ENCODE measurements at regions not wholly inside any gene's neighbourhood (a gene's known extent, or its start where the extent isn't known, plus 50 kb on each side); places are given as distances from the start of the nearest gene placed in this dataset.

GRCh38 chr14:101234999-101235334 is 326.3 kb upstream of the DIO3 start:
- no peak for TF ChIP-seq POLR2AphosphoS5 (IDR thresholded peaks at IDR 0.05; ENCODE audit: low read depth, low read length)
- no peak for TF ChIP-seq FOXP2 (optimal IDR thresholded peaks at IDR 0.05; ENCODE audit: borderline replicate concordance, extremely low read depth, extremely low read length, insufficient read depth)
- TF ChIP-seq REST (IDR thresholded peaks at IDR 0.05; ENCODE audit: insufficient read depth in 1 of 2, low read depth in 2 of 2, low read length in 2 of 2) = no peak
- TF ChIP-seq TAF1 (IDR thresholded peaks at IDR 0.05; ENCODE audit: borderline replicate concordance, insufficient read depth, low read length) = no peak
- TF ChIP-seq SIN3A (IDR thresholded peaks at IDR 0.05; ENCODE audit: borderline replicate concordance, insufficient read depth, low read length) = no peak

- TF ChIP-seq FOXP2 (optimal IDR thresholded peaks at IDR 0.05; ENCODE audit: borderline replicate concordance, extremely low read depth, extremely low read length, insufficient read depth) = no peak
- no peak for TF ChIP-seq REST (IDR thresholded peaks at IDR 0.05; ENCODE audit: insufficient read depth in 1 of 2, low read depth in 2 of 2, low read length in 2 of 2)
- TF ChIP-seq TAF1 (IDR thresholded peaks at IDR 0.05; ENCODE audit: borderline replicate concordance, insufficient read depth, low read length) = no peak
- no peak for TF ChIP-seq SIN3A (IDR thresholded peaks at IDR 0.05; ENCODE audit: borderline replicate concordance, insufficient read depth, low read length)
- TF ChIP-seq POLR2AphosphoS5 (IDR thresholded peaks at IDR 0.05; ENCODE audit: low read depth, low read length) = no peak
These were observed 325.8 kb upstream of the DIO3 start for GRCh38 chr14:101235335-101236103.

- TF ChIP-seq TAF1 (IDR thresholded peaks at IDR 0.05; ENCODE audit: borderline replicate concordance, insufficient read depth, low read length) (no peak), SIN3A (IDR thresholded peaks at IDR 0.05; ENCODE audit: borderline replicate concordance, insufficient read depth, low read length) (no peak), FOXP2 (optimal IDR thresholded peaks at IDR 0.05; ENCODE audit: borderline replicate concordance, extremely low read depth, extremely low read length, insufficient read depth) (no peak), REST (IDR thresholded peaks at IDR 0.05; ENCODE audit: insufficient read depth in 1 of 2, low read depth in 2 of 2, low read length in 2 of 2) (no peak), POLR2AphosphoS5 (IDR thresholded peaks at IDR 0.05; ENCODE audit: low read depth, low read length) (no peak)
These were observed 324.6 kb upstream of the DIO3 start for GRCh38 chr14:101236496-101237251.

- TF ChIP-seq TAF1 (IDR thresholded peaks at IDR 0.05; ENCODE audit: borderline replicate concordance, insufficient read depth, low read length) = no peak
- TF ChIP-seq POLR2AphosphoS5 (IDR thresholded peaks at IDR 0.05; ENCODE audit: low read depth, low read length) = no peak
- no peak for TF ChIP-seq FOXP2 (optimal IDR thresholded peaks at IDR 0.05; ENCODE audit: borderline replicate concordance, extremely low read depth, extremely low read length, insufficient read depth)
- no peak for TF ChIP-seq REST (IDR thresholded peaks at IDR 0.05; ENCODE audit: insufficient read depth in 1 of 2, low read depth in 2 of 2, low read length in 2 of 2)
- no peak for TF ChIP-seq SIN3A (IDR thresholded peaks at IDR 0.05; ENCODE audit: borderline replicate concordance, insufficient read depth, low read length)
These were observed 324.1 kb upstream of the DIO3 start for GRCh38 chr14:101237252-101237616.

Measured in PFSK-1 (cell line).